ENCODE measurements at regions not wholly inside any gene's neighbourhood (a gene's known extent, or its start where the extent isn't known, plus 50 kb on each side); places are given as distances from the start of the nearest gene placed in this dataset.
"Not testable (repeated sequence)": the region's sequence is repeated elsewhere in the genome, so short reads cannot be mapped to it uniquely, and the experiment has no call there.

GRCh38 chr12:127144770-127145169 is 1122.2 kb upstream of the TMEM132C start:
- DNase-seq (ENCODE audit: low read depth in 2 of 2, low spot score in 1 of 2), result no peak

GRCh38 chr12:127145241-127145928 is 1121.6 kb upstream of the TMEM132C start:
- no peak for DNase-seq (ENCODE audit: low read depth in 2 of 2, low spot score in 1 of 2)

GRCh38 chr12:127145929-127146789 is 1120.8 kb upstream of the TMEM132C start:
- peak; percentile 45 to 66 for DNase-seq (ENCODE audit: low read depth in 2 of 2, low spot score in 1 of 2)

GRCh38 chr12:127146991-127147718 is 1119.8 kb upstream of the TMEM132C start:
- DNase-seq (ENCODE audit: low read depth in 2 of 2, low spot score in 1 of 2), result no peak

DNA sequence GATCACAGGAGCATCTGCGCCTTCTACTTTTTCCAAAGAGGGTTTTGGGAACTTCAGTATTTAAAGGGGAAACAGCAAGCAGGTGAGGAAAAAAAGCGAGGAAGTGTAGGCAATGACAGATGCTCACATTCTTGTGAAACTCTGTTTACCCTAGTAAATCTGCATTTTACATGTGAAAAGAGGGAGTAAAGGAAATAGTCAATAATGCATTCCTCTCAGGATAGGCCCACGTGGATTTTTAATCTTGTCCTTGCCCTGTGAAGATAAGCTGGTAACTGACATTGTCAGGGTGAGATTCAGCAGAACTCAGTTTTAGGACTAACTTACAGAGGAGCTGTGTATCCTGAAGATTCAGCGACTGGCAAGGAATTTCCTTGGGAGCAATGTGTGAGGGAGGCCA is 1119.2 kb upstream of the TMEM132C start:
- DNase-seq (ENCODE audit: low read depth in 2 of 2, low spot score in 1 of 2), result no peak

- DNase-seq (ENCODE audit: low read depth in 2 of 2, low spot score in 1 of 2), result no peak
These were observed 1118.7 kb upstream of the TMEM132C start for GRCh38 chr12:127148318-127148717.

DNA sequence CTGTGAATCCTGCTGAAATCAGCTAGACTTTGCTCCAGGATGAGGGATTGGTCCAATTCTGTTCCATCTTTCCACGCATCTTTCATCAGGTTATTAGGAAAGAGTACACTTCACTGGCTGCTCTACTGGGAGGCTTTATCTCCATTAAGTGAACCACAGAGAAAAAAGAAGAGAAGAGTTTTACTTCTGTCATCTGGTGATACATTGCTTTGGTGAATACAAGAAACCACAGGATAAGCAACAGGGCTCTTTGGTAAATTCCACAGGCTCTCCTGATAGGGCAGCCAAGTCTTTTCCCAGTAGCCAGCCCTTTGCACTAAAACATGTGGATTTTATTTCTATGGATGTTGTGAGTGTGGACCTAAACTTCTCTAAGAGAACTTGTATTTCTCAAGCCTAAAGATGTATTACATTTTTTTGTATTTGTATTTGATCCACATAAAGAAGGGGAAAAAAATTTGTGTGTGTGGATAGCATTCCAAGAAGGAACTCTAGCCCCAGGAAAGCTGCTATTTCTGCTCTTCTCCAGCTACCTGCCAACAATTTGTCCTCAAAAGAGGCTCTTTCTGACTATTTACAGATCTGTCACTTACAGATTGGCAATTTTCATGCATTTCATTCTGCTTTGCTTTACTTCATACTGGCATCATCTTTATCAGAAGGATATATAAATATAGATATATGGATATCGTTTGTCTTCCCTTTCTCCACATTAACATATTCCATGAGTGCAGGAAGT is 1117.6 kb upstream of the TMEM132C start:
- DNase-seq (ENCODE audit: low read depth in 2 of 2, low spot score in 1 of 2), result no peak

DNA sequence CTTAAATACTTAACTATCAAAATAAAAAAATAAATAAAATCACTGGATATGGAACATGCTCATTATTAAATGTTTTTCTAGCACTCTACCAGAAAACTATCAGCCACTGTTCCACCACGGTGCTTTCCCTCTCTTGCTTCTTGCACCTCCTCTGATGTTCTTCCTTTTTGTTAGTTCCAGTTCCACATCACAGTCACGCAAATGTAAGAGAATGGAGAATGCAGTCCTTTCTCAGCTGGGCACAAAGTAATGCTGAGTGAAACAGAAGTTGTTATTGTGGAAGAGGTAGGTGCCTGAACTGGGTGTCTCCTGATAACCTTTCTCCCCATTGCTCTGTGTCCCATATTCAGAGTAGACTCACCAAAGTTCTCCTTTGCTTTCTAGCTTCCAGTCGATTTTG is 1116.9 kb upstream of the TMEM132C start:
- DNase-seq (ENCODE audit: low read depth in 2 of 2, low spot score in 1 of 2), result no peak

DNA sequence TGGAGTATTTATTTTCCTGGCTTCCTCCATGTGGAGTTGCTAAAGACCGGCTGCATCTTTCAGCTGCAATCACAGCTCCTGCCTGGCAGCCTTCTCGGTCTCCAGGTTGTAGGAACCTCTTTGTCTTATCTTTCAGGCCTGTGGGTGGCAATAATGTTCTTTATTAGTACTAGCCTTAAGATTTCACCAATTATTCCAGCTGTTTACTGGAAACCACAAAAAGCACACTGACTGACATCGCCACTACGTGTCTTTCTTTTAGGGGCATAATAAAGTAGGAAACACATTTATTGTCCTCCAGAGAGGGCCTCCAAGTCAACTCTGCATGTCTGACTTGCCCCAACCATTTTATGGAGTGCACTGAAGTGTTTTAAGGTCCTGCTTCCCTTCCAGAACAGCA is 1116.5 kb upstream of the TMEM132C start:
- DNase-seq (ENCODE audit: low read depth in 2 of 2, low spot score in 1 of 2), result no peak

DNA sequence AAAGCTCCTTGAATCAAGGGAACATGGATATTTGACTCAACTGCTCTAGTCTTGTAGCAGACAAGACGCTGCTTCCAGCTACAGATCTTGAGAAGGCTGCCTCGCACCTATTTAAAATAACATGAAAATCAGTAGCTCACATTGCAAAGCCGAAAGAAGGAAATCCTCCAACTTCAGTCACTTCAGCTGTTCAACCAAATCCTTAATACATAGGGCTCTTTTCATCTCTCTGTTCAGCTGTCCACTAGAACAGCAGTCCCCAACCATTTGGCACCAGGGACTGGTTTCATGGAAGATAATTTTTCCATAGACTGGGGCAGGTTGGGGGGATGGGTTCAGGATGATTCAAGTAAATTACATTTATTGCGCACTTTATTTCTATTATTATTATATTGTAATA is 1116.0 kb upstream of the TMEM132C start:
- no peak for DNase-seq (ENCODE audit: low read depth in 2 of 2, low spot score in 1 of 2)

- no peak for DNase-seq (ENCODE audit: low read depth in 2 of 2, low spot score in 1 of 2)
These were observed 1113.0 kb upstream of the TMEM132C start for GRCh38 chr12:127153996-127154395.

- DNase-seq (ENCODE audit: low read depth in 2 of 2, low spot score in 1 of 2), result not testable (repeated sequence)
These were observed 1112.1 kb upstream of the TMEM132C start for GRCh38 chr12:127154830-127155229.

DNA sequence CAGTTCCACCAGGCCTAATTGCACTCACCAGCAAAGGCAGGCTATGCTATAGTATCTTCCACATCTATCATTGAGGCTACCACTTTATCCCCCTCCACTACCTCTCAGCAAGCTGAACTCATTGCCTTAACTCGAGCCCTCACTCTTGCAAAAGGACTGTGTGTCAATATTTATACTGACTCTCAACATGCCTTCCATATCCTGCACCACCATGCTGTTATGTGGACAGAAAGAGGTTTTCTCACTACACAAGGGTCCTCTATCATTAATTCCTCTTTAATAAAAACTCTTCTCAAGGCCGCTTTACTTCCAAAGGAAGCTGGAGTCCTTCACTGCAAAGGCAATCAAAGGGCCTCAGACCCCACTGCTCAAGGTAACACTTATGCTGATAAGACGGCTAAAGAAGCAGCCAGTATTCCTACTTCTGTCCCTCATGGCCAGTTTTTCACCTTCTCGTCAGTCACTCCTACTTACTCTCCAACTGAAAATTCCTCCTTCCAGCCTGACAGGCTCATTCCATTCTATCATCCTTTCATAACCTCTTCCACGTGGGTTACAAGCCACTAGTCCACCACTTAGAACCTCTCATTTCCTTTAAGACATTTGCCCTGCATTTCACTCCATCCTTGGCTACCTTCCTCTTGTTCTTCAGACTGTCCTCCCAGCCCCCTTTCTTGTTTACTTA is 1110.9 kb upstream of the TMEM132C start:
- DNase-seq (ENCODE audit: low read depth in 2 of 2, low spot score in 1 of 2), result not testable (repeated sequence)

DNA sequence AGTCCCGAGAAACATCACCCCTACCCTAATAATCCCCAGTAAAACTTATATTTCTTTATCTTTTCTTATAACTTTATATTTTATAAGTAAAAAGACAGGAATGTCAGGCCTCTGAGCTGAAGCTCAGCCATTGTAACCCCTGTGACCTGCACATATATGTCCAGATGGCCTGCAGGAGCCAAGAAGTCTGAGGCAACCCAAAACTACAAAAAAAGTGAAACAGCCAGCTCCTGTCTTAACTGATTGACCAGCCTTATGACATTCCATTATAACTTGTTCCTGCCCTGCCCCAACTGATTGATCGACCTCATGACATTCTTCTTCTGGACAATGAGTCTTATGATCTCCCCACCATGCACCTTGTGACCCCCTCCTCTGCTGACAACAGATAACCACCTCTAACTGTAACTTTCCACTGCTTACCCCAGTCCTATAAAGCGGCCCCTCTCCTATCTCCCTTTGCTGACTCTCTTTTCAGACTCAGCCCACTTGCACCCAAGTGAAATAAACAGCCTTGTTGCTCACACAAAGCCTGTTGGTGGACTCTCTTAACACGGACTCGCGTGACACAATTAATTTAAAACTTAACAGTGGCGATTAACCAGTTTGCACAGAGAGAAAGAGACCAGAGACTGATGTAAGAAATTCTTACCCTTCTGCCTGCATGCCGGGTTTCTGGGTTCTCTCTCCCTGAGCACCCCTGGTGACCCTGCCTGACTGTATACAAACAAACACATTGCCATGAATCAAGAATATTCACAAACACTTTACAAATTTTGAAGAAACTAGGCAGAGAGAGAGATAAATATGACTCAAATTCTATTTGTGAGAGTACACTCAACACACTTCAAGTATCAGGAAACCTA is 1109.2 kb upstream of the TMEM132C start:
- not testable (repeated sequence) for DNase-seq (ENCODE audit: low read depth in 2 of 2, low spot score in 1 of 2)

DNA sequence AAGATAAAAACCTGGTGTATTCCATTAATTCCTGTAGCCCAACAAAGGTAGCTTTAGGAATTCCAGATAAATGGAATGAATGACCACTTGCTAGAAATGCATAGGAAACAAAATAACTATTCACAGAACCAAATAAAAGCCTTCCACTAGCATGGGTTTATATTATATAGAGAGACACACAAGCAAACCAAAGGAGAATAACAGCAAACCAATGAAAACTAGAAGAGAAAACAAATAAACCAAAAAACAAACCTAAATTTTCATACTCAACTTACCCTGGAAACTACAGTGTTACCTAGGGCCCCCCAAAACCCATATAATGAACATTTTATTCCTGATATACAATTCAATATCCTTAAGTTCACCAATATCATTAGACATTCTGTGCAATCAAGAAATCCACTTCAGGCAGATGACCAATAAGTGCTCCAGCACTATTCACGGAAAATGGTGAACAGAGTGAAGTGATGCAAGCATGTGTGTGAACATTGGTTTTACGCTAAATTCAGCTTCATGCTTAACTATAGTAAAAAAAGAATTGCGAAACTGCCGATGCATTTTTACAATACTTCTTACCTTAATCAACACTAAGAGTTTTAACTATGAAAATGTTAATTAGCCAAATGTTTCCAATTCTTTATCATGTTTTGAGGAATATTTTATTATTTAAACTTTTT is 1108.4 kb upstream of the TMEM132C start:
- no peak for DNase-seq (ENCODE audit: low read depth in 2 of 2, low spot score in 1 of 2)

DNA sequence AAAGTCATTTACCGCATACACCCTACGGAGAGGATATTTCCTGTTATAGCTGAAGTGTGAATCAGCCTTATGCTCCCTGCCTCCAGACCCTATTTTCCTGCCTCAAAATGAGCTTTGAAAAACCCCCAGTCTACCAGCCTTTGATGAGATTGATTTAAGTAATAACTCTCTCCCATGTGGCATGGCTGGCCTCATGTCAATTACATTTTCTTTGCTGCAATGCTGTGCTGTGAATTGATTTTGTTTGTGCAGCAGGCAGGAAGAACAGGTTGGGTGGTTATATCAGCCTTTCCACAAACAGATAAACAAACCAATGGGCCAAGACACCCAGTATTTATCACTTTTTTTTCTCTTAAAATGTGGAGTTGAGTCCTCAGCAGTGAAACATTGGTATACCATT is 1105.5 kb upstream of the TMEM132C start:
- DNase-seq (ENCODE audit: low read depth in 2 of 2, low spot score in 1 of 2), result no peak

DNA sequence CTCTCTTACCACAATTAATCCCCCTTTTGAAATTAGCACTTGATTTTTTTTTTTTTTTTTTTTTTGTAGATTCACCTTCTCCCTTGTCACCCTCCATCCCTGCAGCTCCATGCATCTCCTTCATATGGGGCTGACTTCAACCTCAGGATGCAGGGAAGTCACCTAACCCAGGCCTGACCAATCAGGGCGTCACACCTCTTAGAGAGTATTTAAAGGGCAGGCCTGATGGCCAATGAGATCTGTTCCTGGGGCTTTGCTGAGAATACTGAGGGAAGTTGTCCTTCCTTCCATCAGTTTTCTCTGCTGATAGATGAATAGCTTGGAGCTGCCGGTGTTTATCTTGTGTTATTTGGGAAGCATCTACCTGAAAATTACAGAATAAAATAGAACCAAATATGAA is 1104.7 kb upstream of the TMEM132C start:
- no peak for DNase-seq (ENCODE audit: low read depth in 2 of 2, low spot score in 1 of 2)

- no peak for DNase-seq (ENCODE audit: low read depth in 2 of 2, low spot score in 1 of 2)
These were observed 1104.1 kb upstream of the TMEM132C start for GRCh38 chr12:127162902-127163301.
